Gastroesophageal sphincter (tissue), 4 donors: ENCODE measurements at regions not wholly inside any gene's neighbourhood (a gene's known extent, or its start where the extent isn't known, plus 50 kb on each side); places are given as distances from the start of the nearest gene placed in this dataset.

Experiments used
- ATAC-seq: fragments of 150-250 bp; one replicate; pipeline ENCODE4 v1.9.1; 2016; ENCODE audit warnings: mild to moderate bottlenecking, moderate library complexity
- H3K27ac ChIP-seq, 4 donors: fragments of 200-600 bp; sonication (generic) in 3 of 4; 1 replicate in 3 of 4; 2 replicates in 1 of 4; pipeline ENCODE4 v1.5.1; 2016 to 2019
- H3K27me3 ChIP-seq: fragments of 200-600 bp; sonication (generic); one replicate; pipeline ENCODE4 v1.5.1; 2019
- H3K36me3 ChIP-seq, 2 donors: fragments of 200-600 bp; sonication (generic); one replicate each; pipeline ENCODE4 v1.5.1; 2019; ENCODE audit warnings: control low read depth in 1 of 2
- H3K4me1 ChIP-seq, 3 donors: fragments of 200-600 bp; sonication (generic); 1 replicate in 2 of 3; 2 replicates in 1 of 3; pipeline ENCODE4 v1.5.1; 2016 to 2019; ENCODE audit warnings: control low read depth in 2 of 3
- H3K4me3 ChIP-seq, 2 donors: fragments of 200-600 bp; sonication (generic); one replicate each; pipeline ENCODE4 v1.5.1; 2019; ENCODE audit warnings: mild to moderate bottlenecking in 1 of 2, moderate library complexity in 1 of 2
- H3K9me3 ChIP-seq, 3 donors: fragments of 200-600 bp; sonication (generic); one replicate each; pipeline ENCODE4 v1.5.1; 2017 to 2019; ENCODE audit warnings: control low read depth in 2 of 3
- EP300 ChIP-seq: sonication (generic); formaldehyde crosslinking; IDR thresholded peaks from one replicate; pipeline ENCODE4 v1.6.1; 2017; ENCODE audit warnings: antibody characterized with exemption, mild to moderate bottlenecking
- POLR2A ChIP-seq, 2 donors: fragments of 450-650 bp; IDR thresholded peaks; one replicate each; pipeline ENCODE4 v1.6.1; 2017; ENCODE audit warnings: antibody characterized with exemption in 2 of 2, mild to moderate bottlenecking in 2 of 2, moderate library complexity in 1 of 2
- POLR2AphosphoS5 ChIP-seq: sonication (generic); formaldehyde crosslinking; IDR thresholded peaks from one replicate; pipeline ENCODE4 v1.6.1; 2017; ENCODE audit warnings: antibody characterized with exemption
- WGBS, 2 donors: methylation state at CpG; one replicate each; pipeline ENCODE4 v1.1.5; 2018; ENCODE audit warnings: low coverage in 1 of 2; 5-methylcytosine and 5-hydroxymethylcytosine counted together
- TF ChIP-seq, protein P1 (sequence below), 4 experiments: fragments of 200-600 bp in 2 of 4; fragments of 450-650 bp in 2 of 4; sonication (generic) in 1 of 4; IDR thresholded peaks; one replicate each; pipeline ENCODE4 v1.5.1; 2017 to 2019; ENCODE audit warnings: antibody characterized with exemption in 4 of 4, mild to moderate bottlenecking in 2 of 4, moderate library complexity in 2 of 4

DNA sequence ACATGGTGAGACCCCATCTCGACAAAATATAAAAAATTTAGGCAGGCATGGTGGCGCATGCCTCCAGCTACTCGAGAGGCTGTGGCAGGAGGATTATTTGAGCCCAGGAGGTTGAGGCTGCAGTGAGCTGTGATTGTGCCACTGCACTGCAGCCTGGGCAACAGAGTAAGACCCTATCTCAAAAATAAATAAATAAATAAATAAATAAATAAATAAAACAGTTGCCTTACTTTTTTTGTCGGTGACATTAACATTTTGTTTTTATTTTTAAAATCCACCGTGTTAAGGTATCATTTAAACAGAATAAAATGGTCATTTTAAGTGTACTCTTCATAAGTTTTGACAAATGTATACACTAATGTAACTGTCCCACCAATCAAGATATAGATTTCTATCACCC is 57.0 kb downstream of the RASL11A start:
- 87 to 89% methylated on average over 3 to 5 of the region's 5 CpGs for WGBS, 2 donors
- no peaks in the 10 kb centered on the region for H3K4me1 ChIP-seq

DNA sequence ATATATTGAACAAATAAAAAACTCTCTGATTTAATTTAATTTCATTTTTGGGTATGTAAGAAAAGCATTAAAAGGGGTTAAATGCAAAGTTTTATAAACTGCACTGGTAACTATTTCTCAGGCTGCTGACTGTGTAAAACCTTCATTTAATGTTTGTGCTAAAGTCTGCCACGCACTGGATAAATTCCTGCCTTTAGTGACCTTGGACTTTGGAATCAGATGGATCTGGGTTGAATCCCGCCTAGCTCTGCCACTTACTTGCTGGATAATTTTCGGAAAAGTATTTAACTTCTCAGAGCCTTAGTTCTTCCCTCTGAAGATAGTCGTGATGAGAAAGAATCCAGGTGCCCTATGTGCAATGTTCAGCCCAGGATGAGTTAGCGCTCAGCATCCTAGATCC is 58.6 kb downstream of the RASL11A start:
- H3K9me3 ChIP-seq, result no peaks in the 10 kb centered on the region
- no peak overlapping the region for H3K4me3 ChIP-seq
- H3K27me3 ChIP-seq, result no peaks in the 10 kb centered on the region
- TF ChIP-seq POLR2AphosphoS5 (no peak), POLR2A (IDR thresholded peaks at IDR 0.05) (no peak), EP300 (no peak)
- TF ChIP-seq, protein P1, sequence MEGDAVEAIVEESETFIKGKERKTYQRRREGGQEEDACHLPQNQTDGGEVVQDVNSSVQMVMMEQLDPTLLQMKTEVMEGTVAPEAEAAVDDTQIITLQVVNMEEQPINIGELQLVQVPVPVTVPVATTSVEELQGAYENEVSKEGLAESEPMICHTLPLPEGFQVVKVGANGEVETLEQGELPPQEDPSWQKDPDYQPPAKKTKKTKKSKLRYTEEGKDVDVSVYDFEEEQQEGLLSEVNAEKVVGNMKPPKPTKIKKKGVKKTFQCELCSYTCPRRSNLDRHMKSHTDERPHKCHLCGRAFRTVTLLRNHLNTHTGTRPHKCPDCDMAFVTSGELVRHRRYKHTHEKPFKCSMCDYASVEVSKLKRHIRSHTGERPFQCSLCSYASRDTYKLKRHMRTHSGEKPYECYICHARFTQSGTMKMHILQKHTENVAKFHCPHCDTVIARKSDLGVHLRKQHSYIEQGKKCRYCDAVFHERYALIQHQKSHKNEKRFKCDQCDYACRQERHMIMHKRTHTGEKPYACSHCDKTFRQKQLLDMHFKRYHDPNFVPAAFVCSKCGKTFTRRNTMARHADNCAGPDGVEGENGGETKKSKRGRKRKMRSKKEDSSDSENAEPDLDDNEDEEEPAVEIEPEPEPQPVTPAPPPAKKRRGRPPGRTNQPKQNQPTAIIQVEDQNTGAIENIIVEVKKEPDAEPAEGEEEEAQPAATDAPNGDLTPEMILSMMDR (IDR thresholded peaks at IDR 0.05), result no peak
- no peak overlapping the region for H3K27ac ChIP-seq
- WGBS, 2 donors, result 66 to 81% methylated on average over 3 to 4 of the region's 5 CpGs
- no peaks in the 10 kb centered on the region for H3K4me1 ChIP-seq
- ATAC-seq, result no peak
- no peaks in the 10 kb centered on the region for H3K36me3 ChIP-seq

More for the DNA sequence above, 57.0 kb downstream of the RASL11A start:
- Histone ChIP-seq H3K27me3 (no peaks in the 10 kb centered on the region), H3K4me3 (no peak overlapping the region), H3K27ac (no peak overlapping the region), H3K36me3 (no peaks in the 10 kb centered on the region), H3K9me3 (no peaks in the 10 kb centered on the region)
- no peak for TF ChIP-seq POLR2A (IDR thresholded peaks at IDR 0.05)
- TF ChIP-seq EP300, result no peak
- ATAC-seq, result no peak

DNA sequence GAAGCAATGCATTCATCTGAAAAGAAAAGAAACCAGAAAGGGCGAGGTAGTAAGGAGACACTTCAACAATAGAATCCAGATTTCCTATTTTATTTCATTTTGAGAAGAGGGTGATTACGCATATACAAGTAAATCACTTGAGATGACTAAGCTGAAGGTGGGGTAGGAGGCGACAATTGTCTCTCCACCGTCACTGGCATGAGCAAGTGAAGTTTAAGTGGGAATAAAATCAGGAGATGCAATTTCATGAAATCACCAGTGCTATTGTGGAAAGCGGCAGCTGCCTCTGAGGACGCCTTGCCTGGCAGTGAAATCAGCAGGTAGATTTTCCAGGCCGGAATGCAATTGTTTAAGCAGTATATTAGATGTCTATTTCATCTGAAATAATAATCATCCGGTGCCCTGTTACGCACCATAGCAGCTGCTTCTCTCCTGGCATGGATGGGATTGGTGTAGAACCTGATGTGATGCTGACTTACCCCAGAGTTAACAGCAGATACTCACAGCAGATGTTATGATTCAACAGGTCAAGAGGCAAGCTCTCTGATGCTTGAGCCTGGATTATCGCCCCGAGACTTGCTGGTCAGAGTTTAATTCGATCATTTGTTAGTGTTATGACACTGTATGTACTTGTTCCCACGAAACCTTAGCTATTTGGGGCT is 64.3 kb downstream of the RASL11A start:
- peaks cover 5% of the 10 kb centered on the region for H3K27me3 ChIP-seq
- H3K4me1 ChIP-seq, result no peaks in the 10 kb centered on the region
- H3K27ac ChIP-seq, result no peak overlapping the region
- no peaks in the 10 kb centered on the region for H3K9me3 ChIP-seq
- WGBS, 2 donors, result 66% methylated on average over 11 to 13 of the region's 13 CpGs
- TF ChIP-seq, protein P1 (IDR thresholded peaks at IDR 0.05), result no peak
- TF ChIP-seq POLR2AphosphoS5 (no peak), EP300 (no peak), POLR2A (IDR thresholded peaks at IDR 0.05) (no peak)
- H3K4me3 ChIP-seq, result no peak overlapping the region
- ATAC-seq, result no peak
- H3K36me3 ChIP-seq, result no peaks in the 10 kb centered on the region

DNA sequence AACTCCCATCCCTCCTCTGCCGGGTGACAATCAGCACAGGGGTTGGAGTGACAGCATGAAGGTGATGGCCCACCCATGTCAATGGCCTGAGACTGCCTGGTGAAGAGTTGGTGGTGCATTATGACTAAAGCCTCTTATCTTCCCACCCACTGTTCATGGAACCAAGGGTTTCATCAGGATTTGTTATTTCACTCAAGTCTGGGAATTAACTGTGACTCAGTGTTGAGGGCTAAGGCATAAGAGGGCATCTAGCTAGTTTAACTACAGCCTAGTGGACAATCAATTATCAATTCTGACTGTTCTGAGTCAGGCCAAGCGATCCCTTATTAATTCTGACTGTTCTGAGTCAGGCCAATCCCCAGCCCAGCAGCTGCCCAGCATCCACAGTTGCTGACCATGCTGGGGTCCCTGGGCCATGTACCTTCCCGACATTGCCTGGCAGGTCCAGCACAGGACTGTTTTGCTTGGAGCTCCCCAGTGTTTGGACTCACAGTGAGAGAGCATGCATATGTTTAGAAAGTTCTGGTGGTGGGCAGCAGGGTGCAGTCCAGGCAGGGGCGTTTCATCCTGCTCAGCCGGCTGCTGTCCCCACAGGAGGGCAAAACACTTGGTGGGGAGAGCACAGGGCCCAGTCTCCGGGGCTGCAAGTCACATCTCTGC is 65.5 kb downstream of the RASL11A start:
- Histone ChIP-seq H3K36me3 (no peaks in the 10 kb centered on the region), H3K4me1 (no peaks in the 10 kb centered on the region), H3K4me3 (no peak overlapping the region), H3K9me3 (no peaks in the 10 kb centered on the region), H3K27me3 (peaks cover 5% of the 10 kb centered on the region), H3K27ac (no peak overlapping the region)
- no peak for ATAC-seq
- TF ChIP-seq, protein P1 (IDR thresholded peaks at IDR 0.05), result no peak
- no peak for TF ChIP-seq POLR2AphosphoS5
- no peak for TF ChIP-seq POLR2A (IDR thresholded peaks at IDR 0.05)
- no peak for TF ChIP-seq EP300
- WGBS, 2 donors, result 88% methylated on average over 1 of the region's 6 CpGs; no CpG with 5 or more reads in 1 of the 2 donors

DNA sequence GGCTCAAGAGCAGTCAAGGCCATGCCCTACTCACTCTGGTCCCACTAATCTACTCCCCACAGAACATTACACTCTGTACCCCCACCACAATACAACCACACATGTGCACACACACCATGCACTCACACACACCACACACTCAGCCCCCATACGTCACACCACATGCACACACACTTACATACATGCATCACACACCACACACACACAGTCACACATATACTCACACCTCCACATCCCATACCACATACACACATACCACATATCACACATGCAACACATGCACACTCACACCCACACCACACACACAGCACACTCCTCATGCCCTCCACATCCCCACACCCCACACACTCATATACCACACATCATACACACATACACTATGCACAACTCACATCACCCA is 67.6 kb downstream of the RASL11A start:
- Histone ChIP-seq H3K4me3 (no peak overlapping the region), H3K4me1 (no peaks in the 10 kb centered on the region), H3K9me3 (no peaks in the 10 kb centered on the region), H3K36me3 (no peaks in the 10 kb centered on the region), H3K27ac (no peak overlapping the region), H3K27me3 (peaks cover 5% of the 10 kb centered on the region)
- no peak for TF ChIP-seq POLR2A (IDR thresholded peaks at IDR 0.05)
- no peak for TF ChIP-seq EP300
- TF ChIP-seq POLR2AphosphoS5, result no peak
- TF ChIP-seq, protein P1 (IDR thresholded peaks at IDR 0.05), result no peak
- ATAC-seq, result no peak
- WGBS, 2 donors, result 80 to 91% methylated on average over 1 of the region's 1 CpG
